Spleen (tissue), 11 donors: ENCODE measurements at regions not wholly inside any gene's neighbourhood (a gene's known extent, or its start where the extent isn't known, plus 50 kb on each side); places are given as distances from the start of the nearest gene placed in this dataset.

Source experiments
- DNase-seq: peaks from one replicate; pipeline ENCODE4 v3.0.0-alpha.2; 2020
- H3K27ac ChIP-seq, 8 donors: fragments of 200-600 bp; sonication (generic) in 7 of 8; 1 replicate in 4 of 8; 2 replicates in 4 of 8; pipeline versions ENCODE4 v1.5.0 to v1.8.0; 2016 to 2021; ENCODE audit warnings: inconsistent platforms in 4 of 8, mild to moderate bottlenecking in 4 of 8, moderate library complexity in 1 of 8
- H3K27me3 ChIP-seq, 7 donors: fragments of 200-600 bp; sonication (generic) in 6 of 7; replicated peaks in 1 of 7; 1 replicate in 4 of 7; 2 replicates in 3 of 7; pipeline versions ENCODE4 v1.5.0 to v1.8.0; 2016 to 2021; ENCODE audit warnings: inconsistent platforms in 3 of 7, mild to moderate bottlenecking in 1 of 7
- H3K36me3 ChIP-seq, 6 donors: fragments of 200-600 bp; sonication (generic) in 5 of 6; 1 replicate in 4 of 6; 2 replicates in 2 of 6; pipeline versions ENCODE4 v1.5.0 to v1.8.0; 2016 to 2021; ENCODE audit warnings: inconsistent platforms in 2 of 6
- H3K4me1 ChIP-seq, 6 donors: fragments of 200-600 bp; sonication (generic) in 5 of 6; 1 replicate in 3 of 6; 2 replicates in 3 of 6; pipeline versions ENCODE4 v1.5.0 to v1.8.0; 2016 to 2021; ENCODE audit warnings: inconsistent platforms in 3 of 6
- H3K4me3 ChIP-seq, 8 donors: fragments of 200-600 bp; sonication (generic) in 7 of 8; 1 replicate in 4 of 8; 2 replicates in 4 of 8; pipeline versions ENCODE4 v1.5.0 to v1.8.0; 2016 to 2021; ENCODE audit warnings: inconsistent platforms in 4 of 8, mild to moderate bottlenecking in 4 of 8, moderate library complexity in 2 of 8
- H3K9me3 ChIP-seq, 8 donors: fragments of 200-600 bp; sonication (generic) in 7 of 8; 1 replicate in 4 of 8; 2 replicates in 4 of 8; pipeline versions ENCODE4 v1.5.0 to v1.8.0; 2016 to 2021; ENCODE audit warnings: inconsistent platforms in 4 of 8
- POLR2A ChIP-seq, 3 donors: fragments of 450-650 bp; IDR thresholded peaks; one replicate each; pipeline ENCODE4 v1.5.1; 2017; ENCODE audit warnings: antibody characterized with exemption in 3 of 3, mild to moderate bottlenecking in 1 of 3
- POLR2AphosphoS5 ChIP-seq, 3 donors: sonication (generic); formaldehyde crosslinking; IDR thresholded peaks; one replicate each; pipeline ENCODE4 v1.5.1; 2017; ENCODE audit warnings: antibody characterized with exemption in 3 of 3
- WGBS, 5 donors: extraction: QIAGEN DNeasy Blood & Tissue Kit in 3 of 5; methylation state at CpG; one replicate each; pipeline versions ENCODE4 v1.1.5 to v1.1.7; 2013 to 2018; 5-methylcytosine and 5-hydroxymethylcytosine counted together
- intact Hi-C: fragments of 100-400 bp; cut with DNase I; formaldehyde crosslinking; loops from one replicate; pipeline ENCODE4 v1.15.0; 2023; ENCODE audit warnings: low total_unique reads
- TF ChIP-seq, protein P1 (sequence below), 11 experiments: fragments of 200-600 bp in 7 of 11; fragments of 450-650 bp in 4 of 11; sonication (generic) in 4 of 11; IDR thresholded peaks in 8 of 11; conservative IDR thresholded peaks in 3 of 11; 1 replicate in 7 of 11; 2 replicates in 4 of 11; pipeline versions ENCODE4 v1.4.0 to v1.8.0; 2016 to 2021; ENCODE audit warnings: antibody characterized with exemption in 11 of 11, inconsistent platforms in 4 of 11, mild to moderate bottlenecking in 1 of 11
- donor health status: healthy with polysubstance abuse.
- donor health status: DM: no; HTN: no; CAD: no; lungs with moderate emphysema.
- donor health status: DM: no; HTN: no; CAD: no.
- donor health status: Bipolar disorder and iron deficiency.
- donor health status: healthy.
- donor health status: DM: no; HTN: no; CAD: no.
- donor health status: DM: yes; HTN: yes; CAD: no.

DNA sequence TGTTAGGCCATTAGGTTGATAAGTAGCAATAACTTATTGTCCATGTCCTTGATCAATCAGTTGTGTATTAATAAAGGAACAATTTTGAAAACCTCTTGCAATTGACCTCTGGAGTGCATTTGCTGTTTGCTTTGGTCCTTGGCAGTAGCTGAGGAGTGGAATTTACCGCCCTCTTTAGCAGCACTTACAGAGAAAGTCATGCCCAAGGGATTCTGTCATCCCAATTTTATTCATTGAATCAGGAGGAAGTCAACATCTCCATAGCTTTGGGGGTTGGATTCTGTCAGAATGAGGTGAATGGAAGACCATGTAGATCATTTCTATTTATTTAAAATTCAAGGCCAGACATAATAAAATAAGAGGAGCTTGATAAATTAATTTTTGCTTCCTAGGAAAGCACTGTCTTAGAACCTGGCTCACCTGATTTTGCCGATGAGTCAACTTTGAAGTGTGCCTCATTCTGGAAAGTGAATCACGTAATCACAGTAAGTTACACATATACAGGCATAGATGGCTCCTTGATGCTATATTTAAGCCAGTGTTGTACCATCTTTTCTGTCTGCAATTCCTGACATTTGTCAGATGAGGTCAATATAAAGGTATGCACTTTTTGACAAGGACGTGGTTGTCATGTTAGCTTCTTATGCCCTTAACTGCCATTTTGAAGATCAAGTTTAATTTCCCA lies 128.7 kb upstream of the MLIP start:
- no peak for DNase-seq
- intact Hi-C loops: no loop called here
- Histone ChIP-seq H3K4me3 (no peak overlapping the region), H3K36me3 (no peaks in the 10 kb centered on the region), H3K9me3 (no peaks in the 10 kb centered on the region), H3K27ac (no peak overlapping the region), H3K27me3 (no peaks in the 10 kb centered on the region), H3K4me1 (no peaks in the 10 kb centered on the region)
- 79 to 90% (median 85%) methylated on average over 4 of the region's 4 CpGs for WGBS, 5 donors
- TF ChIP-seq POLR2AphosphoS5 (IDR thresholded peaks at IDR 0.05): no peak
- TF ChIP-seq, protein P1, sequence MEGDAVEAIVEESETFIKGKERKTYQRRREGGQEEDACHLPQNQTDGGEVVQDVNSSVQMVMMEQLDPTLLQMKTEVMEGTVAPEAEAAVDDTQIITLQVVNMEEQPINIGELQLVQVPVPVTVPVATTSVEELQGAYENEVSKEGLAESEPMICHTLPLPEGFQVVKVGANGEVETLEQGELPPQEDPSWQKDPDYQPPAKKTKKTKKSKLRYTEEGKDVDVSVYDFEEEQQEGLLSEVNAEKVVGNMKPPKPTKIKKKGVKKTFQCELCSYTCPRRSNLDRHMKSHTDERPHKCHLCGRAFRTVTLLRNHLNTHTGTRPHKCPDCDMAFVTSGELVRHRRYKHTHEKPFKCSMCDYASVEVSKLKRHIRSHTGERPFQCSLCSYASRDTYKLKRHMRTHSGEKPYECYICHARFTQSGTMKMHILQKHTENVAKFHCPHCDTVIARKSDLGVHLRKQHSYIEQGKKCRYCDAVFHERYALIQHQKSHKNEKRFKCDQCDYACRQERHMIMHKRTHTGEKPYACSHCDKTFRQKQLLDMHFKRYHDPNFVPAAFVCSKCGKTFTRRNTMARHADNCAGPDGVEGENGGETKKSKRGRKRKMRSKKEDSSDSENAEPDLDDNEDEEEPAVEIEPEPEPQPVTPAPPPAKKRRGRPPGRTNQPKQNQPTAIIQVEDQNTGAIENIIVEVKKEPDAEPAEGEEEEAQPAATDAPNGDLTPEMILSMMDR (IDR thresholded peaks at IDR 0.05 in 8 of 11, conservative IDR thresholded peaks at IDR 0.05 in 3 of 11): no peak
- TF ChIP-seq POLR2A (IDR thresholded peaks at IDR 0.05): no peak

GRCh38 chr6:53983301-53983700 lies 127.9 kb upstream of the MLIP start:
- DNase-seq: no peak
- TF ChIP-seq POLR2AphosphoS5 (IDR thresholded peaks at IDR 0.05): no peak
- WGBS, 5 donors: 0 to 73% (median 0%) methylated on average over 1 of the region's 1 CpG
- H3K4me3 ChIP-seq: no peak overlapping the region
- H3K27ac ChIP-seq: no peak overlapping the region
- no peaks in the 10 kb centered on the region for H3K9me3 ChIP-seq
- H3K27me3 ChIP-seq: no peaks in the 10 kb centered on the region
- H3K36me3 ChIP-seq: no peaks in the 10 kb centered on the region
- no peaks in the 10 kb centered on the region for H3K4me1 ChIP-seq
- intact Hi-C loops: no loop called here

GRCh38 chr6:53984163-53984562 lies 127.1 kb upstream of the MLIP start:
- WGBS, 5 donors: 75 to 87% (median 86%) methylated on average over 2 of the region's 2 CpGs
- intact Hi-C loops: no loop called here

DNA sequence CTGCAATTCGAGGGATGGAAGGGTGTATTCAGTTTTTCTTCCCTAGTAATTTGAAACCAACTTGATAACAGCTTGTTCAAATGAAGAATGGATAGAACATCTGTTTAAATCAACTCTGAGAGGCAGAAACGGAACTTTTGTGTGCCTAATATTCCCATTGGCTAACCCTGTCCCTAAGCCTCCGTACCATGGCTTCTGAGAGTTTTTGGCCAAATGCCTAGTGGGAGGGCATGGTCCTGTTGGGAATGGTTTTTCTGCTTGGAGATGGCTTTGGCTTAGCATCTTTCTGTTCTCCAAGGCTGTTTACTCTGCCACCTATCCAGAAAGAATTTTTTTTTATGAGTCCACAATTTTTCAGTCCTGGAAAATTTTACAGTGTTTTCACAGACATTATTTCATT lies 126.7 kb upstream of the MLIP start:
- H3K4me1 ChIP-seq: no peaks in the 10 kb centered on the region
- no peaks in the 10 kb centered on the region for H3K36me3 ChIP-seq
- no peak overlapping the region for H3K27ac ChIP-seq
- TF ChIP-seq POLR2A (IDR thresholded peaks at IDR 0.05): no peak
- H3K4me3 ChIP-seq: no peak overlapping the region
- no peaks in the 10 kb centered on the region for H3K9me3 ChIP-seq
- no peaks in the 10 kb centered on the region for H3K27me3 ChIP-seq
- WGBS, 5 donors: 54 to 69% (median 64%) methylated on average over 3 of the region's 3 CpGs
- DNase-seq: no peak
- intact Hi-C loops: no loop called here

More at GRCh38 chr6:53984163-53984562, 127.1 kb upstream of the MLIP start:
- Histone ChIP-seq H3K9me3 (no peaks in the 10 kb centered on the region), H3K4me3 (no peak overlapping the region), H3K27ac (no peak overlapping the region), H3K36me3 (no peaks in the 10 kb centered on the region), H3K27me3 (no peaks in the 10 kb centered on the region), H3K4me1 (no peaks in the 10 kb centered on the region)
- no peak for DNase-seq
- TF ChIP-seq POLR2A (IDR thresholded peaks at IDR 0.05) (no peak), POLR2AphosphoS5 (IDR thresholded peaks at IDR 0.05) (no peak)

DNA sequence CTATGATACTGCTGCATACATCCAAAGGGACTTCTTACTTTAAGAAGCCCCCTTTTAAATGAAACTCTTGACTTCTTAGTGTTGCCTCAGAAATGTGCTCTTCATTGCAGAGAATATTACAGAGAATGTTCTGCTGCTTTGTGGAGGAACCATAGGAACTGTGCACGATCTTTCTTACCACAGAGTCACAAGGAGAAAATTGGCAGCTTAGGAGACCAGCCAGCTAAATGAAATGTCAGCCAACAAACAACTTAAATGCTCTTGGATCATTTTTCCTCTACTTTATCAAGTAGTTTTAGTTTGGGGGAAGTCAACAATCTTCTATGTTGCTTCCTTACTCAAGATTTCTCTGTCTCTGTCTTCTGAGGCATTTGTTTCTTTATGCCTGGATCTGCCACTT lies 125.9 kb upstream of the MLIP start:
- Histone ChIP-seq H3K4me1 (no peaks in the 10 kb centered on the region), H3K36me3 (no peaks in the 10 kb centered on the region), H3K27me3 (no peaks in the 10 kb centered on the region), H3K4me3 (no peak overlapping the region), H3K27ac (no peak overlapping the region), H3K9me3 (no peaks in the 10 kb centered on the region)
- no peak for TF ChIP-seq POLR2A (IDR thresholded peaks at IDR 0.05)
- TF ChIP-seq POLR2AphosphoS5 (IDR thresholded peaks at IDR 0.05): no peak
- TF ChIP-seq, protein P1 (IDR thresholded peaks at IDR 0.05 in 8 of 11, conservative IDR thresholded peaks at IDR 0.05 in 3 of 11): no peak
- 40 to 56% (median 49%) methylated on average over 1 of the region's 1 CpG for WGBS, 5 donors
- no peak for DNase-seq
- intact Hi-C loops: no loop called here
